NCI-H446 treated with DMSO at 0.1 percent for 48 hours (cell line): ENCODE measurements at regions not wholly inside any gene's neighbourhood (a gene's known extent, or its start where the extent isn't known, plus 50 kb on each side); places are given as distances from the start of the nearest gene placed in this dataset.

ENCODE experiments used
- DNase-seq: peaks from one replicate; lab custom pipeline; 2025; lab: John Stamatoyannopoulos, UW

DNA sequence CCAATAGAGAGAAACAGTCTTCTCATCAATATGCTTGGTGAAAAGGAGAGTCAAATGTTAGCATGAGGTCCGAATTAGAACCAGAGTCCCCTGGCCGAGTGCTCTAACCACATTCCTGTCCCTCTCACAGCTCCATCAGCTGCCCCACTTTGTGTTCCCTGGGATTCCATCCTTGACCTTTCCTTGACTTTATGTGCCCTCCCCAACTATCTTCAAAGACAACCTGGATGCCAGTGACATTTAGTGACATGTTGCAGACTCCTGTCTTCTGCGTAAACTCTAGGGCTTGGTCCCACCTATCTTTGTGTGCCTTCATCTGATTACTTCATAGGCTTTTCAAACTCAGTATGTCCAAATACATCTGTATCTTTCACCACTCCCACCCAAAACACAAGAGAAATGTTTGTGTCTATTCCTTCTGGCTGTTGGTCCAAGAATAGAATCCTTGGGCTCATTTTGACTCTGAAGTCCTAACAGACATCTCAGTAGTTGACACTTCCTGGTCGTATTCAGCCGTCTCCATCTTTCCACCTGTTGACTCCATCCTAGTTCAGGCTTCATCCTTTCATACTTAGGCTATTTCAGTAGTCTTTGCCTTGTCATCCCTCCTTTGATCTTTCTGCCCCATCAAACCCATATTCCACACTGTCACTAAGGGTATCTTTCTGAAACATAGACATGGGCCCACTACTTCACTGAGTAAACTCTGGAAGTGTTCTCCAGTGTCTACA, 101.4 kb upstream of the CD180 start:
- DNase-seq: no peak

- DNase-seq: no peak
These were observed 100.8 kb upstream of the CD180 start for GRCh38 chr5:67297376-67297775.

DNA sequence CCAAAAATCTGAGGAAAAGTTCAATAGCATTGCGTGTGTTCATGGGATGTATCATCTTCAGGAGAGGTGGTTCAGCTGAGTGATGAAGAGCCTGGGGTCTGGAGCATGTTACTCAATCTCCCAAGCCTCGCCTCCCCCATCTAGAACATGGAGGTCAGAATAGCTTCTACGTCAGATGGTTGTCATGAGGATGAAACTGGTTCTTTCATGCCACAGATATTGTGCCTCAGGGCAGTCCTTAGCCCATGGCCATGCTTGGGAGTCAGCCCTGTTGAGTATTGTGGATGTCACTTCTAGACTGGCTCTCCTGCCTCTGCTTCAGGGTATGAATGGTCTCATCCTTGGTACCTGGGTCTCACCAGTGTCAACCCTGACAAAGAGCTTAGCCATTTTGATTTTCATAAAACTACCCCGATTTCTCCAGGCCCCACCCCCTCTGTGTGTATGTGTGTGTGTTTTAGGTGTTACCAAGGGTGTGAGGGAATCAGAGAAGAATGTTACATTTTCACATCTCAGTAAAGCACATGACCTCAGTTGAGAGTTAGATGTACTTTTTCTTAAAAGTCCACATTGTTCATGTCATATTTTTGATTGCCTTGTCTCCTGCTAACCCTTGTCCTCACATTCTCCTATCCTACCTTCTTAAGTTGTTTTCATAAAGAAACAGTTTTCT, 97.8 kb upstream of the CD180 start:
- DNase-seq: no peak

DNA sequence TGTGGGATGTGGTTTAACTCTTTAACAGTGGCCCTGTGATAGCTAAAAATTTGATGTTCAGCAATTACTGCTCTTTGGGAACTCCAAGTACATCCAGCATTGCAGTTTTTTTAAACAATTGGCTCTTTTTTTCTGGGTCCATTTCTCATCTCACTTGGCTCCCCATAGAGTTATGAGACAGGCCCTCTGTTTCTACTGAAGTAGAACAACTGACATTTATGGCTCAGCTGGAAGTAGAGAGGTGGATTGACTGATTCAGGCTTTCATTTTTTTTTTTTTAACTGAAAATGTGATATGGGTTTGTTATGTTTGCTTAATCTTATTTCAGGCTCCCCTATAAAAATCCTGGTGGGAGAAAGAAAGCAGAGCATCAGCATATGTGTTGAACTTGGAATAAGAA, 96.6 kb upstream of the CD180 start:
- DNase-seq: no peak

DNA sequence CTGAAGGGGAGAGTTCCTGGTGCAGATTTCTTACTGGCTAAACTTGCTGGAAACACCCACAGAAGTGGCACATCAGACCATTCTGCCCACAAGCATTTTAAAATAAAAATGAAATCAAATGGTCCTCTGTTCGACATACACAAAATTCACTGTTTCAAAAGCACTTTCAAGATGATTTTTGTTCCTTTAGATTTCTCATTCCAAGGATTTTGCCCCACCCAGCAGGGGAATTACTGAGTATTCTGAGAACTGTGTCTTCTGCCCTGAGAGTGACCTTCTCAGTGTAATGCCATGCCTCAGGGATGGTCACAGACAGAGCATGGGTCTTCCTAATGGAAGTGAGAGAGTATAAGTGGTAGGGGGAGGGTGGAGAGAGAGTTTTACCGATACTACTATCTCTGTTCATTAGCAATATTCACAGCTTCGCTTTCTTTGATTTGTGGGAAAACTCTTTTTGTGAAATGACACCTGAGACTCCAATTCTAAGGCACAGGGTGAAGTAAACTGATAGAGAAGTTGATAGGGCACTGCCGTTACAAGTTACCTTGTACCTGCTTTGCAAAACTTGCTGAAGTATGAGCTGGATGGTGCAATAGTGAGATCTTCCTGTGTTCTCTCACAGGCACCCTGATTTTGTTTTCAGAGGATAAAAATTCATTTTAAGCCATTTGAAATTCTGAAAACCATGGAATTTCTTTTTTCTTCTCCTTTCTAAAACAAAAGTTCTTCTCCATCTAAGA, 95.8 kb upstream of the CD180 start:
- DNase-seq: no peak

DNA sequence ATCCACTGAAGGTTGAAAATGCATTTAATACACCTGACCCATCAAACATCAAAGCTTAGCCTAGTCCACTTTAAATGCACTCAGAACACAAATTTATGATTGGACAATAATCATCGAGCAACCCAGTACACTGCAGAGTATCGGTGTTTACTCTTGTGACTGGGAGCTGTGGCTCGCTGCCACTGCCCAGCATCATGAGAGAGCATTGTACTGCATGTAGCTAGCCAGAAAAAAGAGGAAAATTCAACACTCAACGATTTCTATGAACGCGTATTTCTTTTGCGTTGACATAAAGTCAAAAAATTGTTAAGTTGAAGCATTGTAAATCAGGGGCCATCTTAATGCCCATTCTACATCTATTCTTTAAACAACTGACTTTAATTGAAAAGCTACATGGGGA, 95.1 kb upstream of the CD180 start:
- DNase-seq: no peak

- DNase-seq: no peak
These were observed 94.5 kb upstream of the CD180 start for GRCh38 chr5:67291066-67291465.

GRCh38 chr5:67290655-67291054, 94.1 kb upstream of the CD180 start:
- no peak for DNase-seq

GRCh38 chr5:67289763-67290521, 93.3 kb upstream of the CD180 start:
- DNase-seq: no peak

GRCh38 chr5:67287510-67288268, 91.1 kb upstream of the CD180 start:
- peak; percentile 31 for DNase-seq

DNA sequence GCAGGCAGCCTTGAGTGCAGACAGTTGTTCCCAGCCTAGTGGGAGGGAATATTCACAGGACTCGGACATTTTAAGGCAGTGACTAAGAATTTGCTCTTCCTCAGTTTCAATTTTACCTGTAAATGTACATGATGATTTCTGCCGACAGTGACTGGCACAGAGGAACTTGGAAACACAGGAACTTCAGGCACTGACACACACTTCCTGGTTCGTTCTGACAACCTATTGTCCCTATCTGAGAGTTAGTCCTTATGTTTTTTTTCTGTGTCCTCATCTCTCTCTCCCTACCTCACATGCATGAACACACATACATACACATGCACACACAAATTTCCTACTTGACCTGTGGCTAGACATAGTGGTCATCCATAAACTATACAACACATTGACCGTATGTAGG, 89.4 kb upstream of the CD180 start:
- no peak for DNase-seq

- no peak for DNase-seq
These were observed 87.4 kb upstream of the CD180 start for GRCh38 chr5:67283988-67284487.

GRCh38 chr5:67283275-67283987, 86.8 kb upstream of the CD180 start:
- no peak for DNase-seq

DNA sequence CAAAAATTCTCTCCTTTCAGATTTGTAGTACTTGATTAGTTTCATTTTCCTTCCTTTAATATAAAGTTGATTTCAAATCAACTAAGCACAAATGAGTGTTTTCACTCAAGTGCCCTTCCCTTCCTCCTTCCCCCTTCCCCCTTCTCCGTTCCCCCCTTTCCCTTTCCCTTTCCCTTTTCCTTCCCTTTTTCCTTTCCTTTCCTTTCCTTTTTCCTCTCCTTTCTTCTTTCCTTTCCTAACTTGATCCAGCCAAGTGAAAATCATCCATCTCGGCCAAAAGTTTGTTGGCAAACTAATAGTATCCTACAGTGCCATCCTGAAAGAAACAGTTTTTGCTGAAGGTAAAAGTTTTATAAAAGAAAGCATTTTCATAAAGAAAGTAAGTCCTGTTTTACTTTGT, 85.3 kb upstream of the CD180 start:
- no peak for DNase-seq

GRCh38 chr5:67273689-67274356, 77.2 kb upstream of the CD180 start:
- DNase-seq: no peak

DNA sequence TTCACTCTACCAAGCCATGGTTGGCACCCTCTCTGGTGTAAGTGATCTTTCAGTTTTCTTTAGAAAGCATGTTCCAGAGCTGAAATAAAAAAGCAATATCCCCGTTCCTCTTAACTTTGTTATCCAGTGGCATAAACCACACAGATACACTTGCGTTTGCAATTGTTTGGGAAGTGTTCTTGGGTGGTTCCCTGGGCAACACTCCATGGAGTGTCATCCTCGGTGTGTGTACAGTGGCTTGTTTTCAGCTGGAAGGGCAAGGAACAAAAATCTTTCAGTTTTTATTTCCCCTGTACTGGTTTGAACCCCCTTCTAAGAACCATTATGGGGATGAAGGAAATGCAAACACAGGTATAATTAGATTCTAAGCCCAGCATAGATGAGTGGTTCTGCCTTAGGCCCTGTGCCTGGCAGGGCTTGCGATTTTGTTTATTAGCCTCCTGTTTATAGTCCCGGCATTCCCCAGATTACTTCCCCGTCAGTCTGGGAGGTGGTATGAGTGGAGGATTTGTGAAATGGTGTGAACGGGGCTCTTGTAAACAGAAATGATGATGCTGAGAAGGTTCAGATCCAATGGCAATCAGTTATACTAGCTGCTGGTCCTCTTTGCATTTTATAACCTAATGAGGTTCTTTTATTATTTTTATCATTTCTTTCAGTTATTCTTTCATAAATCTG, 76.0 kb upstream of the CD180 start:
- no peak for DNase-seq

- peak; percentile 92 for DNase-seq
These were observed 71.8 kb upstream of the CD180 start for GRCh38 chr5:67268231-67269021.

DNA sequence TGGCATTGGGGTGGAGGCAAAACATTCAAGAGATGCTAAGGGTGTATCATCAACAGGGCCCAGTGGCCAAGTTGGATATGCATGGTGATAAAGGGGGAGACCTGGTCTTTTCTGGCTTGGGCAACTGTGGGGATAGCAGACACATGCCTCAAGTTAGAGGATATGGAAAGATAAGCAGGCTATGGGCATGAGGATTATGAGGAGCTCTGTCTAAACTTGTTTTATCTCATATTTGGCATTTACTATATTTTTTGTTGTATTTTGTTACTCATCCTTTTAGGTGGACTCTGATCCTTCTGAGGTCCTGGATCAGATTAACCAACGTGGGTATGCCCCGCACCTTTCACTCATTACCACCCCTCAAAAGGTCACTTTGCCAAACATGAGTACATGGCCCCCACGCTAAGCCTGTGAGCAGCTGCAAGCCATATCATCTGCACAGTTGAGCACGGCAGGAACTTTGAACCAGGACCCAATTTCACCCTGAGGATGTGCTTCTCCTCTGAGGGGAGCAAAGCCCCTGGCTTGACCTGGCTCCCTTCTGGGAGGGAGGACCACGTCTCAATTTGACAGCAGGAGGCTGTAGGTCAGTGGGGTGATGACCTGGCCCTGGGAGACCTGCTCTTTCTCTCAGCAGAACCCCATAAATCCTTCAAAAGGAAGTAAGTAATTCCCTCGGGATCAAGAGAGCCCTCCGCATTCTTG, 71.1 kb upstream of the CD180 start:
- no peak for DNase-seq
